Umbilical cord (tissue), 1 donor: ENCODE measurements at regions not wholly inside any gene's neighbourhood (a gene's known extent, or its start where the extent isn't known, plus 50 kb on each side); places are given as distances from the start of the nearest gene placed in this dataset.
"Not testable (repeated sequence)": the region's sequence is repeated elsewhere in the genome, so short reads cannot be mapped to it uniquely, and the experiment has no call there.

Source experiments
- DNase-seq: peaks from one replicate; pipeline ENCODE4 v3.0.0-alpha.2; 2015; ENCODE audit warnings: low spot score

GRCh38 chr7:153006911-153007310 is 247.4 kb downstream of the ACTR3B start:
- no peak for DNase-seq

DNA sequence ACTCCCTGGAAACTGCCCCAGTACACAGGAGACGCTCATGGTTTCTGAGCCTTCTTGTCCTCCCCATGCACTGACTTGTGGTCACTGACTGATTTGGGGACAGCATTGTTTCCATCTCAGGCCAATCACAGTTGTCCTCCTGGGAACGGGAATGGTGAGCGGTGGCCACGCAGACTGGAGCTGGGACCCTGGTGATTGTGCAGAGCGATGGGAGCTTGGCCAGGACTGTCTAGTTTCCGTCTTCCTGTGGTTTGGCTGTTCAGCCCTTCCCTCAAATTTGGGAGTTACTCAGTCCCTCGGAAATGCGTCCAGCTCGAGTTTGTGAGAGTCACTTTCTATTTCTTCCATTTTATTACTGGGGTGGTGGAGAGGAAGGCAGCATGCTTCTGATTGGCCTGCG is 250.9 kb downstream of the ACTR3B start:
- no peak for DNase-seq

DNA sequence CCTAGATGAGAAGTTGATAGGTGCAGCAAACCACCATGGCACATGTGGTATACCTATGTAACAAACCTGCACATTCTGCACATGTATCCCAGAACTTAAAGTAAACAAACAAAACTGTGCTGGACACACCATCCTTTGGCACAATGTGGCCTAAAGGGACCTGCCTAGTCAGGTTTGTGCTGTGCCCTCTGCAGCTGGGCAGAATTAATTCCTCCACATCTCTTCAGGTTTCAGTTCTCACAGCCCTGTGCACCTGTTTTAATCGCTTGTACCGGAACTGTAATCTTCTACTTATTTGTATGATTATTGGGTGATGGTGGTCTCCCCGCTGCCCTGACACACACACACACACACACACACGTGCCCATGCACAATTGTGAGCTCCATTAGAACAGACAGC is 252.7 kb downstream of the ACTR3B start:
- DNase-seq: no peak

DNA sequence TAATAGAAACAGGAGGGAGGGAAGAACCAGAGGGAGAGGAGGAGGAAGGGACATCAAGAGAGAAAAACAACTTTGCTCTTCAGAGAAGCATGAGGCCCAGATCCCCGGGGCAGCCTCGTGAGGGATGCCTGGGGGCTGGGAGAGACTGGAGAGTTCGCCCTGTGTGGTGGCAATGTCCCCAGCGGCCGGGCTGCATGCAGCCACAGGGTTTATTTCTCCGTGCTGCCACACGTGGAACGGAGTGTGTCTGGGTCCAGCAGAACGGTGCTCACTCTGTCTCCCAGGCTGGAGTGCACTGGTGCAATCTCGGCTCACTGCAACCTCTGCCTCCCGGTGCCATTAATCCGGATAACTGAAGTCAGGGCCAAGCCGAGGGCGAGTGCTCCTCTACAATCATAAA is 257.7 kb downstream of the ACTR3B start:
- no peak for DNase-seq

GRCh38 chr7:153021542-153021941 is 262.0 kb downstream of the ACTR3B start:
- no peak for DNase-seq

GRCh38 chr7:153022475-153023193 is 263.1 kb downstream of the ACTR3B start:
- DNase-seq: no peak

GRCh38 chr7:153023194-153023592 is 263.6 kb downstream of the ACTR3B start:
- no peak for DNase-seq

- DNase-seq: no peak
Observed at GRCh38 chr7:153027210-153027609, 267.7 kb downstream of the ACTR3B start.

DNA sequence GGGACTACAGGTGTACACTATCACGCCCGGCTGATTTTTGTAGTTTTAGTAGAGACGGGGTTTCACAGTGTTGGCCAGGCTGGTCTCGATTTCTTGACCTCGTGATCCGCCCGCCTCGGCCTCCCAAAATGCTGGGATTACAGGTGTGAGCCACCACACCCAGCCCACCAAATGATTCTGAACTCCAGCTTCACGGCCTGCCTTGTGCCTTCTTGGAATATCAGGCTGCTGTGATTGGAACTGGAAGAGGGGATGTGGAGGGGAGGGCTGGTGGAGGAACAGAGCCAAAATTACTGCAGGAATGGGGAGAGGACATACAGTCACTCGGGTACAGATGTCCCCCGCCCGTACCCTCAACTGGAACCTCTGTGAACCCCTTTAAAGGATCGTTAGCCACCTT is 268.4 kb downstream of the ACTR3B start:
- no peak for DNase-seq

DNA sequence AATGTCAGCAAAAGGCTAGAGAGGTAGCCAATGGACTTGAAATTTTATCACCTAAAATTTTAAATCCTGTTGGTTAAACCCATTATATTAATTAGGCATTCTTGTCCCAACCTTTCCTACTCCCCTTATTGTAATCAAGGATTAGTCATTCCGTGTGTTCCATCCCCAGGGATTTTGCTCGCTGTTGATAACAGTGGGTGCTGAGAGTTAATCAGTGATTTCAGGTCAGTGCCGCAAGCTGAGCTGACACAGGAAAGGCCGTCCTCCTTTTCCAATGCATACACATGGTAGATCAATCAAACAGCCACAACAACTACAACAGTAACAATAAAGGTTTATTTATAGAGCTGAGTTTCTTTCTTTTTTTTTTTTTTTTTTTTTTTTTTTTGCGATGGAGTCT is 271.4 kb downstream of the ACTR3B start:
- DNase-seq: no peak

GRCh38 chr7:153034791-153035190 is 275.2 kb downstream of the ACTR3B start:
- DNase-seq: no peak

- DNase-seq: no peak
Observed at GRCh38 chr7:153036396-153037063, 277.0 kb downstream of the ACTR3B start.

DNA sequence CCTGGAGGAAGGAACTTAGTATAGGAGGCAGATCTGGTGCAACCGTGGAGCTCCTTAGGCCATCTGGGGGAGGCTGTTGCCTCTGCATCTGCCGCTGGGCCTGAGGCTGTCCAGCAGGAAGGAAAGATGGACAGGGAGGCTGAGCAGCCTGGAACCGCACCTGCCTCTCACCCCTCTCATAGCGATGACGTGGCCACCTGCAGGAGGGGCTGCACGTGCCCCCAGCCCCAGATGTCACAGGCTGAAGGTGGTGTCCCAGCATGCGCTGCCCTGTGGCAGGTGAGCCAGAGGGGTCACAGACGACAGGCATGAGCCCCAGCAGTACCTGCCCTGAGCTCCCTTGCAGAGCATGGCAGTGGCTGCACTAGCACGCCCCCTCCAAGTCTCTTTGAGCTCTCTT is 283.9 kb downstream of the ACTR3B start:
- DNase-seq: no peak

DNA sequence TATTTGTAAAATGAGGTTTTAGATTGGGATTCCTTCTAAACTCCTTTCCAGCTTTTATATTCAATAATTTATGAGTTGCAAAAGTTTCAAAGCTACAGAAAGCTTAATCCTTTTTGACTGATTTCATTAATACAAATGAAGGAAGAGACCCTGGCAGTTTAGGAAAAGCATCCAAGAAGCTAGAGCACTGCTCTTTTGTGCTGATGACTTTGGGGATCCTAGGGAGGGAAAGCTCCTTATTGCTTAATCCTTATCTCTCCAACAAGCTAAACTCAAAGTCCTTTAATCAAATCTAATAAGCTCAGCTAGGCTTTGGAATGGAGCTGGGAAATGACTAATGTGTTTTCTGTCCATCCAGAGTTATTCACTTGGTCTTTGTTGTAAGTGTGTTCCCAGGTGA is 285.4 kb downstream of the ACTR3B start:
- peak; percentile 30 for DNase-seq

DNA sequence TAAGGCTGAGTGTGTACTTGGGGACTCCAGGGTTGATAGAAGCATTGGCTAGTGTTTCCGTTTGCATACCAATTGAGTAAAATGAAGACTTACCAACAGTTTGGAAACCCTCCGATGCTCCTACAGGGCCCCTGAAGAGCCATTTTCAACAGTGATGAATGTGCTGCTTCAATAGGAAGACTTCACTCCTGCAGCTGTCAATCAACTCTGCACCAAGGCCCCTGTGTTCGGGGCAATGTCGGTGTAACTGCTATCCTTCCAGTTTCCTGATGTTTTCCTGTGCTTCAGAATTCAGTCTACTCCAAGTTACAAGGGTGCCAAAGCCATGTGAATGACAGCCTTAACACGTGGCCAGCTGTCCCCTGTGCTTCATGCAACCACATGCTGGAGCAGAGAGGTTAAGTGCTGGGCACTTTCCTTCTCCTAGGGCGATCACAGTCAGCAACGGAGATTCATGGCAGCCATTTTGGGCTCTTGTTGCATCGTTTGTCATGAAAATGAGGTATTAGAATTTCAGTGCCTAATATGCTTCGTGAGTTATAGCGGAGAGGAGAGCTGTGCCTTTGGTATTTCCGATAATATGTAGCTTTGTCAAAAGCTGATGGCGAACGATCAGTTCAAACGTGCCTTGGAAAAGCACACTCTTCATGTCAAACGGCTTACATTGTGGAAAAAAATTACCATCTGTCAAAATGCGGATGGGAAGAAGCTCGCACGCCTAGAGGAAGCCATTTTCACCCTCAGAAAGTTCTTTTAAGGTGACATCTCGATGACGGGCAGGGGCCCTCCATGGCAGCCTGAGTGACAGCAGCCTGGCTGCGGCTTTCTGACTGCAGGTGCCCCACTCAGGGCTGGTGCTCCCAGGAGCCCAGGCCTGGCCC is 287.8 kb downstream of the ACTR3B start:
- no peak for DNase-seq

GRCh38 chr7:153052206-153052605 is 292.7 kb downstream of the ACTR3B start:
- DNase-seq: no peak

DNA sequence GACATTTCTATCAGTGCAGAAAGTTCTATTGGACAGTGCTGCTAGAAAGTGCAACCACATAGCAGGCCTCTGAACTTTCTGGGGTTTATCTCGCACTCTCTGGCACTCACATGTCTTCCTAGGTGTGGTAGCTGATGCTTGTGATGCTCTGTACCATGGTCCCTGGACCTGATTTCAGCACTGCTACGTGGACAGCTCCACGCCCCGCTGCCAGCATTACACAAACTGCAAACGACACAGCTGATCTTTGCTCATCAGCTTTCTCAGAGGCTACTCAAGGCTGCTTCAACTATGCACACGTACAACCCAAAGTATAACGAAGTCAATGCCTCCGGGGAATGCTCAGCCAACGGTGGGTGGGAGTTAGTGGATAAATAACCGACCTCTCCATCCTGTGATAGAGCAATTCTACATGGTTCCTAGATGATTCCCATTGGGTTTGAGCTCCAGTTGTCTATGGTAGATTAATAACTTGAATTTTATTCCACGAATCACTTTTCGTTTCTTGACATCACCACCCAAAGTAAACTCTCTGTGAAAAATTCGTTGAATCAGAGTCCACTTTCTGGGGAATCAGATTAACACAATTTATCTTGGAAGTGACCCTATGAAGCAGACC is 302.5 kb downstream of the ACTR3B start:
- peak; percentile 3 for DNase-seq

DNA sequence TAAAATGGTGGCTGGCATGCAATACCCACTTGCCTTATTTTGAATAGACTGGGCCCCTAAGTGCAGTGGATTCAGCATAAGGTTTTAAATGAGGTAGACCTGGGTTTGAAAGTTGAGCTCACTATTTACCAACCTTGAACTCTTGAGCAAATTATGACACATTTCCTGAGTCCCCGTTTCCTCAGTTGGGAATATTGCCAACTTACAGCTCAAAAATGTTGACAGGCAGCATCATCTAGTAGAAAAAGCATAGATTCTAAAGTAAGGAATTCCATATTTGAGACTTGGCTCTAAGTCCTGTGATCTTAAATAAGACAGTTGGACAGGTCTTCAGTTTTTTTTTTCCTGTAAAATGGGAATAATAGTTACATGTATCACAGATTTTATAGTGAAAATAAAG is 305.5 kb downstream of the ACTR3B start:
- DNase-seq: no peak

GRCh38 chr7:153066711-153067110 is 307.2 kb downstream of the ACTR3B start:
- DNase-seq: no peak

DNA sequence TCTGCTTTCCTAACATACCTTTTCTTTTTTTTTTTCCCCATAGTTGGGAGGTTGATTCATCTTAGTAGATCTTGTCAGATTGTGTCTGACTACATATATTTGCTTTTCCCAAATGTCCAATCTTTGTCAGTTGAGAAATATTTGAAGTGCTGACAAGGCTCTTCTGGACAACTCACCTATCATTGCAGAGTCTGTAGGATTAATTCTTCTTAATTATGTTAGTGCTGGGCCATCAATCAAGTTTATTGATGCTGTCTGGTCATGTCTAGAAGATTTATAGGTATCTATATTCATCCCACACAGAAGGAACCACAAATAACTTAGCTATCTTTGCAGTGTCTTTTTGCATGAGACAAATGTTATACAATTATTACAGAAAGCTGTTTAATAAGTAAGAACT is 310.6 kb downstream of the ACTR3B start:
- no peak for DNase-seq

- no peak for DNase-seq
Observed at GRCh38 chr7:153072806-153073205, 313.3 kb downstream of the ACTR3B start.

DNA sequence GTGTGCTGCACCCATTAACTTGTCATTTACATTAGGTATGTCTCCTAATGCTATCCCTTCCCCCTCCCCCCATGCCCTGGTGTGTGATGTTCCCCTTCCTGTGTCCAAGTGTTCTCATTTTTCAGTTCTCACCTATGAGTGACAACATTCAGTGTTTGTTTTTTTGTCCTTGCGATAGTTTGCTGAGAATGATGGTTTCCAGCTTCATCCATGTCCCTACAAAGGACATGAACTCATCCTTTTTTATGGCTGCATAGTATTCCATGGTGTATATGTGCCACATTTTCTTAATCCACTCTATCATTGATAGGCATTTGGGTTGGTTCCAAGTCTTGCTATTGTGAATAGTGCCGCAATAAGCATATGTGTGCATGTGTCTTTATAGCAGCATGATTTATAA is 316.7 kb downstream of the ACTR3B start:
- DNase-seq: not testable (repeated sequence)
